ENCODE measurements at regions not wholly inside any gene's neighbourhood (a gene's known extent, or its start where the extent isn't known, plus 50 kb on each side); places are given as distances from the start of the nearest gene placed in this dataset.

GRCh38 chr1:239590556-239590955 is 204.2 kb downstream of the CHRM3 start:
- no peaks in the 10 kb centered on the region for H3K27me3 ChIP-seq (ENCODE audit: control insufficient read depth, insufficient read depth, low read length)
- no peak overlapping the region for H2AFZ ChIP-seq (replicated peaks; ENCODE audit: low read length, poor library complexity)
- no peak overlapping the region for H3K18ac ChIP-seq (ENCODE audit: low read depth, low read length)
- dilution Hi-C loops (cut with HindIII; ENCODE audit: low sequenced_read_pairs, unreplicated experiment), result no loop called here
- intact Hi-C loops (cut with micrococcal nuclease), result no loop called here
- no peaks in the 10 kb centered on the region for H3K79me1 ChIP-seq (ENCODE audit: low read depth in 1 of 2, low read length in 2 of 2)
- no peak overlapping the region for H3K4ac ChIP-seq (ENCODE audit: low read depth, low read length)
- ChIA-PET POLR2A (ENCODE audit: unreplicated experiment) (no interaction called here), CTCF (no interaction called here)
- no peak overlapping the region for H4K5ac ChIP-seq (ENCODE audit: low read depth, low read length)
- no peak overlapping the region for H3K27ac ChIP-seq (ENCODE audit: insufficient read depth, low read length)
- no peak overlapping the region for H2AK9ac ChIP-seq (replicated peaks; ENCODE audit: low read depth, low read length, poor library complexity)
- TF ChIP-seq MXI1 (IDR thresholded peaks at IDR 0.05; ENCODE audit: borderline replicate concordance, low read depth, low read length) (no peak), USF2 (IDR thresholded peaks at IDR 0.05; ENCODE audit: low read depth, low read length) (no peak), RFX5 (IDR thresholded peaks at IDR 0.05; ENCODE audit: low read depth, low read length) (no peak), CTCF (conservative IDR thresholded peaks at IDR 0.05; ENCODE audit: low read depth, low read length) (no peak), RAD21 (IDR thresholded peaks at IDR 0.05; ENCODE audit: low read length) (no peak), POLR2A (IDR thresholded peaks at IDR 0.05; ENCODE audit: low read depth, low read length) (no peak), MAZ (IDR thresholded peaks at IDR 0.05; ENCODE audit: borderline replicate concordance, low read depth, low read length) (no peak), BHLHE40 (IDR thresholded peaks at IDR 0.05; ENCODE audit: low read depth, low read length) (no peak), MAFK (IDR thresholded peaks at IDR 0.05; ENCODE audit: low read depth, low read length) (no peak), FOS (IDR thresholded peaks at IDR 0.05; ENCODE audit: low read depth, low read length) (no peak), ELK1 (IDR thresholded peaks at IDR 0.05; ENCODE audit: borderline replicate concordance, low read depth, low read length) (no peak), RCOR1 (IDR thresholded peaks at IDR 0.05; ENCODE audit: insufficient replicate concordance, low read length) (no peak), CEBPB (IDR thresholded peaks at IDR 0.05; ENCODE audit: low read depth, low read length) (no peak), SMC3 (IDR thresholded peaks at IDR 0.05; ENCODE audit: low read depth, low read length) (no peak), NFE2L2 (IDR thresholded peaks at IDR 0.05; ENCODE audit: low read depth, low read length) (no peak), CHD1 (IDR thresholded peaks at IDR 0.05; ENCODE audit: low read depth, low read length) (no peak)
- in situ Hi-C loops (cut with MboI; ENCODE audit: low sequenced_read_pairs), result no loop called here
- no TSS peak for BruUV-seq (replicated peaks)
- no peak overlapping the region for H2BK20ac ChIP-seq (ENCODE audit: low read depth, low read length)
- no peaks in the 10 kb centered on the region for H3K36me3 ChIP-seq (ENCODE audit: control insufficient read depth, insufficient read depth, low read length)
- H3K23ac ChIP-seq (ENCODE audit: low read depth, low read length), result no peak overlapping the region
- no peak overlapping the region for H3K14ac ChIP-seq (replicated peaks; ENCODE audit: low read depth, low read length)
- H2BK15ac ChIP-seq (ENCODE audit: low read depth, low read length), result no peak overlapping the region
- ATAC-seq (ENCODE audit: low read depth) (no peak), DNase-seq (no peak)
- H3K4me1 ChIP-seq (ENCODE audit: control insufficient read depth, insufficient read depth, low read length), result no peaks in the 10 kb centered on the region
- no peaks in the 10 kb centered on the region for H3K9me1 ChIP-seq (ENCODE audit: insufficient read depth, low read length)
- no peak overlapping the region for H2AK5ac ChIP-seq (ENCODE audit: low read depth, low read length)
- peaks cover 9% of the 10 kb centered on the region for H3K9me3 ChIP-seq (ENCODE audit: control insufficient read depth, insufficient read depth, low read length)
- H3K4me2 ChIP-seq (ENCODE audit: low read depth, low read length), result no peak overlapping the region
- no peak overlapping the region for H3K4me3 ChIP-seq (ENCODE audit: insufficient read depth, low read depth, low read length)
- H4K20me1 ChIP-seq (ENCODE audit: insufficient read depth, low read length), result no peaks in the 10 kb centered on the region
- no peak overlapping the region for H3K56ac ChIP-seq (ENCODE audit: extremely low read depth, insufficient read depth, low read length)
- no peak overlapping the region for H2BK5ac ChIP-seq (ENCODE audit: low read depth, low read length, poor library complexity, severe bottlenecking)
- H4K91ac ChIP-seq (ENCODE audit: insufficient read depth, low read depth, low read length), result no peak overlapping the region
- no peak overlapping the region for H2BK120ac ChIP-seq (ENCODE audit: low read depth, low read length)
- H4K8ac ChIP-seq (ENCODE audit: low read depth in 2 of 2, low read length in 2 of 2), result no peak overlapping the region
- no peak overlapping the region for H3K9ac ChIP-seq (ENCODE audit: low read depth, low read length)

Data from IMR-90 (cell line).